Chondrocyte (in vitro differentiated cells): ENCODE measurements at regions not wholly inside any gene's neighbourhood (a gene's known extent, or its start where the extent isn't known, plus 50 kb on each side); places are given as distances from the start of the nearest gene placed in this dataset.
A peak's percentile ranks its signal among the peaks of the same experiment; 100 is the strongest.

Experiments
- DNase-seq: peaks from one replicate; pipeline ENCODE4 v3.0.0; 2021; ENCODE audit warnings: mixed read lengths, low spot score
- H3K27ac Mint-ChIP-seq: one replicate; pipeline ENCODE4 v1.8.0; 2021; ENCODE audit warnings: mild to moderate bottlenecking, moderate library complexity, mixed read lengths; ENCODE audit not compliant: unreplicated experiment
- H3K27me3 Mint-ChIP-seq: 2 replicates; pipeline ENCODE4 v1.8.0; 2021; ENCODE audit warnings: low read depth, mixed read lengths
- H3K36me3 Mint-ChIP-seq: 2 replicates; pipeline ENCODE4 v1.8.0; 2021; ENCODE audit warnings: low read depth, mixed read lengths
- H3K4me1 Mint-ChIP-seq: 2 replicates; pipeline ENCODE4 v1.8.0; 2021; ENCODE audit warnings: low read depth, mild to moderate bottlenecking, mixed read lengths
- H3K4me3 Mint-ChIP-seq: one replicate; pipeline ENCODE4 v1.8.0; 2021; ENCODE audit warnings: mild to moderate bottlenecking, moderate library complexity, mixed read lengths; ENCODE audit not compliant: unreplicated experiment
- H3K9me3 Mint-ChIP-seq: 2 replicates; pipeline ENCODE4 v1.8.0; 2021; ENCODE audit warnings: low read depth, mixed read lengths
- TF ChIP-seq, protein P1 (sequence below): fragments of 200-600 bp; sonication (generic); IDR thresholded peaks from 2 replicates; pipeline ENCODE4 v1.5.0; 2021; ENCODE audit warnings: antibody characterized with exemption, mild to moderate bottlenecking, moderate library complexity

DNA sequence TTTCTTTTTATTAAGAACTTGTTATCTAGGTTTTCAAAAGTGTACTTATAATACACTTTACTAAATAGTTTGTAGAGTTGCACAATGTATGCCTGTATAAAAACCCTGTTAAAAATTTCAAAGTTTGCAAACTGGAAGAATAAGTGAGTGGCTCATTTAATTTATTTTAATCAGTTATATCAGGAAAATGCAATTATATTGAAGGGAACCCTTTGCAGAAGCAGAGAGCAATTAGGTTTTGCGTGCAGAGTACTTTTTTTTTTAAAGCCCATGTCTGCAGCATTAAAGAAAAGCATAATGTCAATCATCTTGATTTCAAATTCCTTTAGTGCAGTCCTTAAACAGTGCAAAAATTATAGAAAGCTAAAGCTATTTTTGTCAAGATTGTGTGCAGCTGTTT is 271.3 kb upstream of the LDB2 start:
- H3K9me3 Mint-ChIP-seq: no peaks in the 10 kb centered on the region
- no peak overlapping the region for H3K27ac Mint-ChIP-seq
- no peak overlapping the region for H3K4me3 Mint-ChIP-seq
- no peak for DNase-seq
- no peaks in the 10 kb centered on the region for H3K36me3 Mint-ChIP-seq
- no peaks in the 10 kb centered on the region for H3K27me3 Mint-ChIP-seq
- TF ChIP-seq, protein P1, sequence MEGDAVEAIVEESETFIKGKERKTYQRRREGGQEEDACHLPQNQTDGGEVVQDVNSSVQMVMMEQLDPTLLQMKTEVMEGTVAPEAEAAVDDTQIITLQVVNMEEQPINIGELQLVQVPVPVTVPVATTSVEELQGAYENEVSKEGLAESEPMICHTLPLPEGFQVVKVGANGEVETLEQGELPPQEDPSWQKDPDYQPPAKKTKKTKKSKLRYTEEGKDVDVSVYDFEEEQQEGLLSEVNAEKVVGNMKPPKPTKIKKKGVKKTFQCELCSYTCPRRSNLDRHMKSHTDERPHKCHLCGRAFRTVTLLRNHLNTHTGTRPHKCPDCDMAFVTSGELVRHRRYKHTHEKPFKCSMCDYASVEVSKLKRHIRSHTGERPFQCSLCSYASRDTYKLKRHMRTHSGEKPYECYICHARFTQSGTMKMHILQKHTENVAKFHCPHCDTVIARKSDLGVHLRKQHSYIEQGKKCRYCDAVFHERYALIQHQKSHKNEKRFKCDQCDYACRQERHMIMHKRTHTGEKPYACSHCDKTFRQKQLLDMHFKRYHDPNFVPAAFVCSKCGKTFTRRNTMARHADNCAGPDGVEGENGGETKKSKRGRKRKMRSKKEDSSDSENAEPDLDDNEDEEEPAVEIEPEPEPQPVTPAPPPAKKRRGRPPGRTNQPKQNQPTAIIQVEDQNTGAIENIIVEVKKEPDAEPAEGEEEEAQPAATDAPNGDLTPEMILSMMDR: no peak
- peaks cover 71% of the 10 kb centered on the region for H3K4me1 Mint-ChIP-seq

DNA sequence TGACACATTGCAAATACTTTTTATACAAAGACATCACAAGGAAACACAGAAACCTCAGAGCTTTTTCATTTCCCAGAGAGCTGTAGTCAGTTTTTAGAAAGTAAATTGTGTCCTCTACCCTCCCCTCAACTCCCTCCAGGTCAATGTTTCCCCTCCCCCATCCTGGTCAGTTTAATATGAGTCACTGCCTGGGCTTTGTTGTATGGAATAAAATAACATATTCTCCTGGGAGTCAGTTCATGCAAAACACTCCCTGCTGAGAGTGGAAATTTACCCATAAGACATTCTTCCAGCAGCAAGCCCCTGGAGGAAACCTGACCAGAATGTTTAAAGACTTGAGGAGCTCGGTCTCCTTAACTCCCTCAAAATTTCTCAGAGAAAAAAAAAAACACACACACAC is 270.1 kb upstream of the LDB2 start:
- Mint-ChIP-seq H3K36me3 (no peaks in the 10 kb centered on the region), H3K9me3 (no peaks in the 10 kb centered on the region), H3K27me3 (no peaks in the 10 kb centered on the region), H3K4me1 (peaks cover 76% of the 10 kb centered on the region), H3K4me3 (no peak overlapping the region), H3K27ac (peak overlapping the region; percentile 64)
- DNase-seq: no peak
- TF ChIP-seq, protein P1: no peak

DNA sequence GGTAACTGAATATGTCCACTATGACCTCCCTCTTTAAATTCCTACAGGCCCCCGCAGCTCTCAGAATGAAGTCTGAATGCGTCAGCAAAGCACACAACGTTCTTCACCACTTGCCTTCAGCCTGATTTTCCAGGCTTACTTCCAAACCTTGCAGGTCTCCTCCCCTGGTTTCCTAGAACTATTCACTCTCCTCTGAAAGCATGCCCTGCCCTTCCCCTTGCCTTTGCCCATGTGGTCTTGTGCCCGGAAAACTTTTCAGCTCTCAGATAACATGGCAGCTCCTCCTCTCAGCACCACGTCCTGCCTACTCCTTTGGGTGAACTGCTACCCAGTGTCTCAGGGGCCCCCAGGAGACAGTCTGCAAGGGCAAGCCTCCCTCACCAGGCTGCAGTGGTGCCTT is 268.5 kb upstream of the LDB2 start:
- Mint-ChIP-seq H3K27me3 (no peaks in the 10 kb centered on the region), H3K27ac (peak overlapping the region; percentile 43), H3K4me1 (peaks cover 63% of the 10 kb centered on the region), H3K36me3 (no peaks in the 10 kb centered on the region), H3K9me3 (peaks cover 8% of the 10 kb centered on the region), H3K4me3 (no peak overlapping the region)
- TF ChIP-seq, protein P1: no peak
- DNase-seq: no peak

DNA sequence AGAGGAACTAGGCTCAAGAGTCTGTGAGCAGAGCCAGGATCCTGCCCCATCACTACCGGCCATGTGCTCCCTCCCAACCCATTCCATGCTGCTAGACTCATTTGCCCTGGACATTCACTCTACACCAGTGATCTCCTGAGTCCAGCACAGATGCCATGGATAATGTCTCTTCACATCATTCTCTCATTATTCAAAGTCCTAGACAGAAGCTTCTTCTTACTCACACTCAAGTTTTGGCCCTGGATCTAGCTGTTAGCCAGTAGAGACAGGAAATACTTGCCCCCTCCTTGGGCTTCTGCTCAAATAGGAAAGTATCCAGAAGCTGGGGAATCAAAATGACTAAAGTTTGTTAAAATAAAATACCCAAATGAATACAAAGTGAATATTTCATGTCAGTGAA is 266.8 kb upstream of the LDB2 start:
- Mint-ChIP-seq H3K4me3 (no peak overlapping the region), H3K4me1 (peaks cover 48% of the 10 kb centered on the region), H3K9me3 (peaks cover 24% of the 10 kb centered on the region), H3K36me3 (peaks cover 11% of the 10 kb centered on the region), H3K27ac (no peak overlapping the region), H3K27me3 (no peaks in the 10 kb centered on the region)
- no peak for DNase-seq
- TF ChIP-seq, protein P1: no peak

DNA sequence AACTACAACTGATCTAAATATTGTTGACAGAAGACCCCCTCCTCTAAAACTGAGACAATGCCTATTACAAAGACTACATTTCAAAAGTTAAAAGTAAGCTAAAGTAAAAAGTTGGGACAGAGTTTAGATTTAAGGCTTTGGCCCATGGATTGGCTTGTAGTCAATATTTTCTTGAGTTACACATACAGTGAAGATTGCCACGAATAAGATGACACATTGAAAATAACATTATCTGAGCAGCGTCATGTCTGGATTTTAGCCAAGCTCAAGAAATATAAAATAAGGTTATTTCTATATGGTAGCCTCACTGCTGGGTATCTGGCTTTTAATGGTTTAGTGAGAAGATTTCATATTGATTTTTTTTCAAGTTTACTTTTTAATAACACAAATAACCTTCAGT is 266.2 kb upstream of the LDB2 start:
- Mint-ChIP-seq H3K27ac (no peak overlapping the region), H3K4me3 (no peak overlapping the region), H3K27me3 (no peaks in the 10 kb centered on the region), H3K4me1 (peaks cover 41% of the 10 kb centered on the region), H3K9me3 (peaks cover 30% of the 10 kb centered on the region), H3K36me3 (peaks cover 11% of the 10 kb centered on the region)
- no peak for DNase-seq
- TF ChIP-seq, protein P1: no peak
